Spleen (tissue), 7 donors: ENCODE measurements at regions not wholly inside any gene's neighbourhood (a gene's known extent, or its start where the extent isn't known, plus 50 kb on each side); places are given as distances from the start of the nearest gene placed in this dataset.

Experiments
- CTCF ChIP-seq, 11 experiments: fragments of 200-600 bp in 7 of 11; fragments of 450-650 bp in 4 of 11; sonication (generic) in 4 of 11; IDR thresholded peaks in 8 of 11; conservative IDR thresholded peaks in 3 of 11; 1 replicate in 7 of 11; 2 replicates in 4 of 11; pipeline versions ENCODE4 v1.4.0 to v1.8.0; 2016 to 2021; ENCODE audit warnings: antibody characterized with exemption in 11 of 11, inconsistent platforms in 4 of 11, mild to moderate bottlenecking in 1 of 11
- POLR2A ChIP-seq, 3 donors: fragments of 450-650 bp; IDR thresholded peaks; one replicate each; pipeline ENCODE4 v1.5.1; 2017; ENCODE audit warnings: antibody characterized with exemption in 3 of 3, mild to moderate bottlenecking in 1 of 3
- donor health status: DM: no; HTN: no; CAD: no; lungs with moderate emphysema.
- donor health status: DM: no; HTN: no; CAD: no.
- donor health status: DM: no; HTN: no; CAD: no.

GRCh38 chr4:111174331-111174730 lies 551.5 kb upstream of the PITX2 start:
- no peak for TF ChIP-seq POLR2A (IDR thresholded peaks at IDR 0.05)
- no peak for TF ChIP-seq CTCF (IDR thresholded peaks at IDR 0.05 in 8 of 11, conservative IDR thresholded peaks at IDR 0.05 in 3 of 11)
